Colonic mucosa (tissue), 4 donors: ENCODE measurements at regions not wholly inside any gene's neighbourhood (a gene's known extent, or its start where the extent isn't known, plus 50 kb on each side); places are given as distances from the start of the nearest gene placed in this dataset.

Source experiments
- DNase-seq: peaks from one replicate; pipeline ENCODE4 v3.0.0-alpha.2; 2020
- H3K27ac ChIP-seq: fragments of 200-600 bp; one replicate; pipeline ENCODE4 v1.8.0; 2021
- H3K27me3 ChIP-seq: fragments of 200-600 bp; one replicate; pipeline ENCODE4 v1.8.0; 2021
- H3K36me3 ChIP-seq: fragments of 200-600 bp; one replicate; pipeline ENCODE4 v1.8.0; 2021
- H3K4me1 ChIP-seq: fragments of 200-600 bp; one replicate; pipeline ENCODE4 v1.8.0; 2021; ENCODE audit warnings: mild to moderate bottlenecking
- H3K4me3 ChIP-seq: fragments of 200-600 bp; one replicate; pipeline ENCODE4 v1.8.0; 2021
- H3K9ac ChIP-seq, 2 donors: one replicate each; pipeline ENCODE4 v1.7.0; 2013; ENCODE audit warnings: control low read depth in 2 of 2, low read depth in 2 of 2, low read length in 2 of 2
- H3K9me3 ChIP-seq: fragments of 200-600 bp; one replicate; pipeline ENCODE4 v1.8.0; 2021
- CTCF ChIP-seq: fragments of 200-600 bp; IDR thresholded peaks from one replicate; pipeline ENCODE4 v1.8.0; 2022; ENCODE audit warnings: antibody characterized with exemption, mild to moderate bottlenecking
- intact Hi-C: fragments of 100-400 bp; cut with DNase I; formaldehyde crosslinking; loops from one replicate; pipeline ENCODE4 v1.14.1; 2022
- donor health status: healthy.
- donor health status: DM: no; HTN: no; CAD: no.
- donor health status: DM: no; HTN: no; CAD: no.

GRCh38 chr2:122367646-122368010 is 612.2 kb downstream of the TSN start:
- H3K4me3 ChIP-seq, result no peak overlapping the region
- no peak for DNase-seq
- H3K9me3 ChIP-seq, result no peaks in the 10 kb centered on the region
- no peaks in the 10 kb centered on the region for H3K36me3 ChIP-seq
- no peaks in the 10 kb centered on the region for H3K27me3 ChIP-seq
- TF ChIP-seq CTCF, result no peak
- no peak overlapping the region for H3K9ac ChIP-seq
- H3K27ac ChIP-seq, result no peak overlapping the region
- H3K4me1 ChIP-seq, result no peaks in the 10 kb centered on the region
- intact Hi-C loops, result no loop called here

- no peaks in the 10 kb centered on the region for H3K4me1 ChIP-seq
- no peak overlapping the region for H3K27ac ChIP-seq
- intact Hi-C loops, result no loop called here
- no peak for TF ChIP-seq CTCF
- no peaks in the 10 kb centered on the region for H3K9me3 ChIP-seq
- no peak for DNase-seq
- H3K4me3 ChIP-seq, result no peak overlapping the region
- no peaks in the 10 kb centered on the region for H3K36me3 ChIP-seq
- H3K9ac ChIP-seq, result no peak overlapping the region
- H3K27me3 ChIP-seq, result no peaks in the 10 kb centered on the region
Measured at GRCh38 chr2:122368576-122369243, 613.3 kb downstream of the TSN start.

GRCh38 chr2:122378521-122378920 is 623.1 kb downstream of the TSN start:
- no peak for DNase-seq
- intact Hi-C loops, result no loop called here
- H3K36me3 ChIP-seq, result no peaks in the 10 kb centered on the region

GRCh38 chr2:122384768-122385333 is 629.4 kb downstream of the TSN start:
- no peaks in the 10 kb centered on the region for H3K36me3 ChIP-seq
- H3K9me3 ChIP-seq, result no peaks in the 10 kb centered on the region
- DNase-seq, result no peak
- H3K27ac ChIP-seq, result no peak overlapping the region
- intact Hi-C loops, result no loop called here
- no peak overlapping the region for H3K9ac ChIP-seq
- H3K4me1 ChIP-seq, result no peaks in the 10 kb centered on the region
- H3K27me3 ChIP-seq, result no peaks in the 10 kb centered on the region
- H3K4me3 ChIP-seq, result no peak overlapping the region
- TF ChIP-seq CTCF, result no peak

More at GRCh38 chr2:122378521-122378920, 623.1 kb downstream of the TSN start:
- no peak overlapping the region for H3K9ac ChIP-seq
- H3K27me3 ChIP-seq, result no peaks in the 10 kb centered on the region
- no peak for TF ChIP-seq CTCF
- H3K9me3 ChIP-seq, result no peaks in the 10 kb centered on the region
- no peak overlapping the region for H3K27ac ChIP-seq
- H3K4me3 ChIP-seq, result no peak overlapping the region
- no peaks in the 10 kb centered on the region for H3K4me1 ChIP-seq

GRCh38 chr2:122388208-122388607 is 632.8 kb downstream of the TSN start:
- TF ChIP-seq CTCF, result no peak
- H3K9me3 ChIP-seq, result no peaks in the 10 kb centered on the region
- H3K9ac ChIP-seq, result no peak overlapping the region
- H3K27me3 ChIP-seq, result no peaks in the 10 kb centered on the region
- no peak for DNase-seq
- no peaks in the 10 kb centered on the region for H3K4me1 ChIP-seq
- H3K4me3 ChIP-seq, result no peak overlapping the region
- intact Hi-C loops, result no loop called here
- H3K36me3 ChIP-seq, result no peaks in the 10 kb centered on the region
- H3K27ac ChIP-seq, result no peak overlapping the region
